KOPT-K1 (cell line): ENCODE measurements at regions not wholly inside any gene's neighbourhood (a gene's known extent, or its start where the extent isn't known, plus 50 kb on each side); places are given as distances from the start of the nearest gene placed in this dataset.
"Not testable (repeated sequence)": the region's sequence is repeated elsewhere in the genome, so short reads cannot be mapped to it uniquely, and the experiment has no call there.

ENCODE experiments used
- H3K27ac ChIP-seq: fragments of 200-600 bp; sonication (generic); 2 replicates; pipeline ENCODE4 v1.5.1; 2016; ENCODE audit warnings: antibody characterized with exemption, mild to moderate bottlenecking, low read depth, low read length; ENCODE audit not compliant: poor library complexity, severe bottlenecking
- H3K36me3 ChIP-seq: fragments of 200-600 bp; sonication (generic); 2 replicates; pipeline ENCODE4 v1.5.1; 2017; ENCODE audit warnings: antibody characterized with exemption, mild to moderate bottlenecking, low read length, moderate library complexity; ENCODE audit not compliant: insufficient read depth
- H3K9me3 ChIP-seq: fragments of 200-600 bp; sonication (generic); 2 replicates; pipeline ENCODE4 v1.5.1; 2017; ENCODE audit warnings: antibody characterized with exemption, low read length, mild to moderate bottlenecking; ENCODE audit not compliant: insufficient read depth, poor library complexity, severe bottlenecking

DNA sequence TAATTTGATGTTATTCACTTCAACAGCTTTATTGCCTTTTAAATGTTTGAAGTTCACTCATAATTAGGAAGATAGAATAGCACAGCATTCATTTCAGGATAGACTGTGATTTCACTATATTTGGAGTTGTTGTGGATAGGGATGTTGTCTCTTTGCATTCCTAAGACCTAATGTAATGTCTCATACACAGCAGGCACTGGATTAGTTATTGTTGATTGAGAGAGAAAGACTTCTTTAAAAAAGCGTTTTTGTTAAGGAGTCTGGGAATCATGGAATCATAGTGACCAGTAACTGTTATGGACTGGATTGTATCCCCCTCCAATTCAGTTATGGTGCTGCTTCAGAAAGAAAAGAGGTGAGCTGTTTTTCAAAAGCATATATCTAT lies 122.0 kb downstream of the USP22 start:
- H3K9me3 ChIP-seq, result no peaks in the 10 kb centered on the region
- no peaks in the 10 kb centered on the region for H3K36me3 ChIP-seq
- H3K27ac ChIP-seq, result no peak overlapping the region

GRCh38 chr17:20922128-20922670 lies 120.6 kb downstream of the USP22 start:
- H3K36me3 ChIP-seq, result no peaks in the 10 kb centered on the region
- H3K27ac ChIP-seq, result no peak overlapping the region
- no peaks in the 10 kb centered on the region for H3K9me3 ChIP-seq

DNA sequence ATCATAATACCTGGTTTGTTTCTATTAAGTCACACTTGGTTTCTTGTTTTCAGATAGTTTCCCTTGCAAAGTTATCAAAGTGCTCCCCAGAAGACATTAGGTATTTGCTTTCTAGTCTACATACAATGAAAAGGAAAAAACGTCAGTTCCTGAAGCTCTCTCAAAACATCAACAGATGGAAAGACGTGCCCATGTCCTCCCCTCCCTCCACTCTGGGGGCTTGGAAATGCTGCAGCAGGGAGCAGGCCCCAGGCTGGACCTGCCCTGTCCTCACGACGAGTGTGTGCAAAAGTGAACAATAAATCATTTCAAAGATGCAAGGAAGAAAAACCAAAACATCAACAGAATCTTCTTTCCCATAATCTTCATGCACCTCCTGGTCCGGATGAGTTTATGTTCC lies 118.5 kb downstream of the USP22 start:
- no peaks in the 10 kb centered on the region for H3K36me3 ChIP-seq
- H3K27ac ChIP-seq, result no peak overlapping the region
- H3K9me3 ChIP-seq, result no peaks in the 10 kb centered on the region

- no peak overlapping the region for H3K27ac ChIP-seq
- H3K36me3 ChIP-seq, result no peaks in the 10 kb centered on the region
- H3K9me3 ChIP-seq, result no peaks in the 10 kb centered on the region
Measured at GRCh38 chr17:20925091-20925490, 117.7 kb downstream of the USP22 start.

- no peaks in the 10 kb centered on the region for H3K9me3 ChIP-seq
- no peaks in the 10 kb centered on the region for H3K36me3 ChIP-seq
- H3K27ac ChIP-seq, result no peak overlapping the region
Measured at GRCh38 chr17:20925954-20926353, 116.9 kb downstream of the USP22 start.

DNA sequence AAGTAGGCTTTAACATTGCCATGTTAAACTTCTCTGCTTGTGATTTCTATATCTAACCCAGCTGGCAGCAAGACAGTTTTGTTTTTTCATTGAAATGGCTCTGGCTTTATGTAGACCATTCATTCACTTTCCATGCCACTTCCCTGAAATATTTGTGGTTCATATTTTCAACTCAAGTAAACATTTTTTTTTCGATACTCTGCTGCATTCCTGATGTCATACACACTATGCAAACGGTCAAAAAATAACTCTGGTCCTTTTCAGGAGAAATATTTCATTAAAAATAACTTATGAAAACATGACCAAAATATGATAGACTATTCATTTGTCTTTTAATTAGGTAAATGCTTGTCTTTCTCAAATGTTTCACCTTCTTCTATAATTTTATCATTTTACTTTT lies 116.3 kb downstream of the USP22 start:
- Histone ChIP-seq H3K9me3 (no peaks in the 10 kb centered on the region), H3K27ac (no peak overlapping the region), H3K36me3 (no peaks in the 10 kb centered on the region)

GRCh38 chr17:20927308-20927977 lies 115.4 kb downstream of the USP22 start:
- no peaks in the 10 kb centered on the region for H3K9me3 ChIP-seq
- H3K36me3 ChIP-seq, result no peaks in the 10 kb centered on the region
- H3K27ac ChIP-seq, result no peak overlapping the region

DNA sequence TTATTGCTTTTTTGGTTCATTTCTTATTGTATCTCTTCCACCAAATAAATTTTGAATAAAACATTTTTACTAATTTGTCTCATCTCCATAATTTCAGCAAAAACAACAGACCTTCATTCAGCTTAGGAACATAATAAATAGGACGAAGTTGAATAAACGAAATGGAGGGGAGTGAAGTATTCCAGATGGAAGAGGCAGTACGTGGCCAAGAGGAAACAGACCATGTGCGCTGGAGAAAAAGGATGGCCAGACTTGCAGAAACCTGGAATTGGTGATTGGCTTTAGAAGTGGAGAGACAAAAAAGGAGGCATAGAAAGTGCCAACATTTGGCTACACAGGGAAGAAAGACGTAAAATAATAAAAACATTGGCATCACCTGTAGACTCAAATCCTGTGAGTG lies 113.5 kb downstream of the USP22 start:
- Histone ChIP-seq H3K27ac (no peak overlapping the region), H3K36me3 (no peaks in the 10 kb centered on the region), H3K9me3 (no peaks in the 10 kb centered on the region)

- Histone ChIP-seq H3K36me3 (no peaks in the 10 kb centered on the region), H3K27ac (no peak overlapping the region), H3K9me3 (no peaks in the 10 kb centered on the region)
Measured at GRCh38 chr17:20930081-20930760, 112.6 kb downstream of the USP22 start.

- H3K27ac ChIP-seq, H3K36me3 ChIP-seq: not testable (repeated sequence)
Measured at GRCh38 chr17:20933040-20933439, 109.8 kb downstream of the USP22 start.

DNA sequence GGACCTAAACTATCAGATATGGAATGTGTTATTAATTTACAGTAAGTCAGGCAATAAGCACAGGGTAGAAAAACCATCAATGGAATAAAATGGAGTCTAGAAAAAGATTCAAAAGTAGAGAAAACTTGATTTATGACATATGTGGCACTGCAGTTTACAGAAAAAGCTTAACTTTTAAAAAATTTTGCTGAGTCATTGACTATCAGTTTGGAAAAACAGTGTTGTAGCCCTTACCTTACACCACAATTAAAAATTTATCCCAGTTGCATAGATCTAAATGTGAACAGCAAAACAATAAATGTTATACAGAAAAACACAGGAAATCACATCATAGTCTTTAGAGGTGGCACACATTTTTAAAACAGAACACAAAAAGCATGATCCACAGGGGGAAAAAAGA lies 108.5 kb downstream of the USP22 start:
- no peaks in the 10 kb centered on the region for H3K9me3 ChIP-seq
- no peak overlapping the region for H3K27ac ChIP-seq
- no peaks in the 10 kb centered on the region for H3K36me3 ChIP-seq

More at GRCh38 chr17:20933040-20933439, 109.8 kb downstream of the USP22 start:
- not testable (repeated sequence) for H3K9me3 ChIP-seq

GRCh38 chr17:20935740-20936139 lies 107.1 kb downstream of the USP22 start:
- Histone ChIP-seq H3K36me3 (no peaks in the 10 kb centered on the region), H3K9me3 (no peaks in the 10 kb centered on the region), H3K27ac (no peak overlapping the region)

GRCh38 chr17:20938244-20938643 lies 104.6 kb downstream of the USP22 start:
- Histone ChIP-seq H3K36me3 (no peaks in the 10 kb centered on the region), H3K27ac (no peak overlapping the region), H3K9me3 (no peaks in the 10 kb centered on the region)

DNA sequence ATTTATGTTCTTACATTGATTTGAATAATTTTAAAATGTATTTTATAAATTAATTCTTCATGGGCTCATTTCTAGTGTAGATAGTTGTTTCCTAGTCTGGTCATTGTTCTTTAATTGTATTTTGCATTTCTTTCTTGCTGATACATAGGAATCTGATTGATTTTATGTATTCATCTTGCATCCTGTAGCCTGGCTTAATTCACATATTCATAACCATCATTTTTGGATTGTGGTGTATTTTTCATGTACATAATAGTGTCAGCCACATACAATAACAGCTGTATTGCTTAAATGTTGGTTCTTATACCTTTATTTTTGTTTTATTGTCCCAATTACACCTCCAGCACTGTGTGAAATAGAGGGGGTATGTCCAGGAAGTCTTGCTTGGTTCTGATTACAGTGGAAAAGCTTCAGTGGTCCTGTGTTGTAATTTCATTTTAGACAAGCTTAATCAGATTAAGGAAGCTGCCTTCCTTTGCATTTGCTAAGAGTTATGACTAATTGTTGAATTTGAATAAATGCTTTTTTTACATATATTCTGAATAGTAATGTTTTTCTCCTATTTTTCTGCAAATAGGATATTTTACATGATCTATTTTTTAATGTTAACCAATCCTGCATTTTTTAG lies 103.7 kb downstream of the USP22 start:
- no peaks in the 10 kb centered on the region for H3K9me3 ChIP-seq
- H3K27ac ChIP-seq, result no peak overlapping the region
- H3K36me3 ChIP-seq, result no peaks in the 10 kb centered on the region

- H3K36me3 ChIP-seq, result no peaks in the 10 kb centered on the region
- H3K27ac ChIP-seq, result no peak overlapping the region
- no peaks in the 10 kb centered on the region for H3K9me3 ChIP-seq
Measured at GRCh38 chr17:20941872-20942271, 100.9 kb downstream of the USP22 start.
